HEK293 (cell line): ENCODE measurements at regions not wholly inside any gene's neighbourhood (a gene's known extent, or its start where the extent isn't known, plus 50 kb on each side); places are given as distances from the start of the nearest gene placed in this dataset.

ENCODE experiments used
- CTCF ChIP-seq: fragments of 450-650 bp; formaldehyde crosslinking; IDR thresholded peaks from 2 replicates; pipeline ENCODE4 v1.5.1; 2016; ENCODE audit warnings: missing biosample characterization, missing genetic modification characterization
- MZF1 ChIP-seq: fragments of 450-650 bp; formaldehyde crosslinking; IDR thresholded peaks from 2 replicates; pipeline ENCODE4 v1.5.1; 2017; ENCODE audit warnings: missing biosample characterization, missing genetic modification characterization, borderline replicate concordance
- SP3 ChIP-seq: fragments of 450-650 bp; formaldehyde crosslinking; IDR thresholded peaks from 2 replicates; pipeline ENCODE4 v1.5.1; 2016; ENCODE audit warnings: missing biosample characterization, missing genetic modification characterization
- ZBTB7A ChIP-seq: fragments of 450-650 bp; formaldehyde crosslinking; IDR thresholded peaks from 2 replicates; pipeline ENCODE4 v1.5.1; 2016; ENCODE audit warnings: low read depth, missing biosample characterization, missing genetic modification characterization
- ZNF121 ChIP-seq: fragments of 450-650 bp; formaldehyde crosslinking; IDR thresholded peaks from 2 replicates; pipeline ENCODE4 v1.5.1; 2016; ENCODE audit warnings: missing biosample characterization, missing genetic modification characterization
- ZNF350 ChIP-seq: fragments of 450-650 bp; formaldehyde crosslinking; IDR thresholded peaks from 2 replicates; pipeline ENCODE4 v1.5.0; 2017; ENCODE audit warnings: missing biosample characterization, mild to moderate bottlenecking, missing genetic modification characterization
- ZNF394 ChIP-seq: fragments of 450-650 bp; formaldehyde crosslinking; IDR thresholded peaks from 2 replicates; pipeline ENCODE4 v1.5.1; 2016; ENCODE audit warnings: missing biosample characterization, missing genetic modification characterization, mild to moderate bottlenecking, moderate library complexity, borderline replicate concordance
- ZNF596 ChIP-seq: fragments of 450-650 bp; IDR thresholded peaks from 2 replicates; pipeline ENCODE4 v1.5.0; 2018; ENCODE audit warnings: missing biosample characterization, mild to moderate bottlenecking, missing genetic modification characterization, moderate library complexity
- ZNF624 ChIP-seq: fragments of 450-650 bp; formaldehyde crosslinking; IDR thresholded peaks from 2 replicates; pipeline ENCODE4 v1.5.1; 2017; ENCODE audit warnings: missing biosample characterization, missing genetic modification characterization
- ZNF626 ChIP-seq: fragments of 450-650 bp; sonication (Bioruptor Pico); formaldehyde crosslinking; IDR thresholded peaks from 2 replicates; pipeline ENCODE4 v1.5.1; 2018; ENCODE audit warnings: missing biosample characterization, missing genetic modification characterization, inconsistent platforms
- ZNF701 ChIP-seq: fragments of 450-650 bp; formaldehyde crosslinking; IDR thresholded peaks from 2 replicates; pipeline ENCODE4 v1.5.1; 2016; ENCODE audit warnings: missing biosample characterization, missing genetic modification characterization
- ZSCAN30 ChIP-seq: fragments of 450-650 bp; IDR thresholded peaks from 2 replicates; pipeline ENCODE4 v1.5.1; 2018; ENCODE audit warnings: missing biosample characterization, mild to moderate bottlenecking, missing genetic modification characterization, moderate library complexity
- TF ChIP-seq, protein P1 (sequence below): fragments of 450-650 bp; formaldehyde crosslinking; IDR thresholded peaks from 2 replicates; pipeline ENCODE4 v1.5.1; 2016; ENCODE audit warnings: missing biosample characterization, missing genetic modification characterization, low read depth

- TF ChIP-seq SP3 (tag by site-specific recombination) = no peak
- TF ChIP-seq ZNF626 = no peak
- no peak for TF ChIP-seq CTCF (tag by site-specific recombination)
- TF ChIP-seq, protein P1, sequence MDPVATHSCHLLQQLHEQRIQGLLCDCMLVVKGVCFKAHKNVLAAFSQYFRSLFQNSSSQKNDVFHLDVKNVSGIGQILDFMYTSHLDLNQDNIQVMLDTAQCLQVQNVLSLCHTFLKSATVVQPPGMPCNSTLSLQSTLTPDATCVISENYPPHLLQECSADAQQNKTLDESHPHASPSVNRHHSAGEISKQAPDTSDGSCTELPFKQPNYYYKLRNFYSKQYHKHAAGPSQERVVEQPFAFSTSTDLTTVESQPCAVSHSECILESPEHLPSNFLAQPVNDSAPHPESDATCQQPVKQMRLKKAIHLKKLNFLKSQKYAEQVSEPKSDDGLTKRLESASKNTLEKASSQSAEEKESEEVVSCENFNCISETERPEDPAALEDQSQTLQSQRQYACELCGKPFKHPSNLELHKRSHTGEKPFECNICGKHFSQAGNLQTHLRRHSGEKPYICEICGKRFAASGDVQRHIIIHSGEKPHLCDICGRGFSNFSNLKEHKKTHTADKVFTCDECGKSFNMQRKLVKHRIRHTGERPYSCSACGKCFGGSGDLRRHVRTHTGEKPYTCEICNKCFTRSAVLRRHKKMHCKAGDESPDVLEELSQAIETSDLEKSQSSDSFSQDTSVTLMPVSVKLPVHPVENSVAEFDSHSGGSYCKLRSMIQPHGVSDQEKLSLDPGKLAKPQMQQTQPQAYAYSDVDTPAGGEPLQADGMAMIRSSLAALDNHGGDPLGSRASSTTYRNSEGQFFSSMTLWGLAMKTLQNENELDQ (tag by site-specific recombination) = no peak
- no peak for TF ChIP-seq ZNF624 (tag by site-specific recombination)
- no peak for TF ChIP-seq ZNF394 (tag by site-specific recombination)
- TF ChIP-seq MZF1 (tag by site-specific recombination) = no peak
- no peak for TF ChIP-seq ZBTB7A
- TF ChIP-seq ZNF701 (tag by site-specific recombination) = no peak
- TF ChIP-seq ZNF596 (tag by site-specific recombination) = no peak
- no peak for TF ChIP-seq ZNF350 (tag by site-specific recombination)
- no peak for TF ChIP-seq ZNF121 (tag by site-specific recombination)
- TF ChIP-seq ZSCAN30 (tag by site-specific recombination) = no peak
Measured at GRCh38 chr16:26667307-26667706, 399.4 kb upstream of the C16orf82 start.
